HG03045 (cell line): ENCODE measurements at regions not wholly inside any gene's neighbourhood (a gene's known extent, or its start where the extent isn't known, plus 50 kb on each side); places are given as distances from the start of the nearest gene placed in this dataset.
"Not testable (repeated sequence)": the region's sequence is repeated elsewhere in the genome, so short reads cannot be mapped to it uniquely, and the experiment has no call there.

ENCODE experiments used
- ATAC-seq: cut with Tn5 transposase; IDR thresholded peaks from one replicate; pipeline ENCODE4 v1.9.1; 2021; ENCODE audit warnings: mild to moderate bottlenecking, moderate library complexity; ENCODE audit not compliant: unreplicated experiment

DNA sequence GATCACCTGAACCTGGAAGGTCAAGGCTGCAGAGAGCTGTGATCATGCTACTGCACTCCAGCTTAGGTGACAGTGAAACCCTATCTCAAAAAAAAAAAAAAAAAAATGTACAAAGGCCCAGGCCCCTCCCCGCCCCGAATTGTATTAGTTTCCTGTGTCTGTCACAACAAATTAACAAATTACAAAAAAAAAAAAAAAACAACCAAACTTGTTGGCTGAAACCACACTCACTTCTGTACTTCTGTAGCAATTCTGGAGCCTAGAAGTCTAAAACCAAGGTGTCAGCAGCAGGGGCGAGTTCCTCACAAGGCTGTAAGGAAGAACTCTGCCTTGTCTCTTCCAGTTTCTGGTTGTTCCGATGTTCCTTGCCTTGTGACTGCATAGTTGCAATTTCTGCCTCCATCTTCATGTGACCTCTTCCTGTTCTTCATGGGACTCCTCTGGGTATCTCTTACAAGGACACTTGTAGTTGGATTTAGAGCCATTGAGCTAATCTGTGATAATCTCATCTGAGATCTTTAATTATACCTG is 100.8 kb upstream of the ZSWIM2 start:
- no peak for ATAC-seq

DNA sequence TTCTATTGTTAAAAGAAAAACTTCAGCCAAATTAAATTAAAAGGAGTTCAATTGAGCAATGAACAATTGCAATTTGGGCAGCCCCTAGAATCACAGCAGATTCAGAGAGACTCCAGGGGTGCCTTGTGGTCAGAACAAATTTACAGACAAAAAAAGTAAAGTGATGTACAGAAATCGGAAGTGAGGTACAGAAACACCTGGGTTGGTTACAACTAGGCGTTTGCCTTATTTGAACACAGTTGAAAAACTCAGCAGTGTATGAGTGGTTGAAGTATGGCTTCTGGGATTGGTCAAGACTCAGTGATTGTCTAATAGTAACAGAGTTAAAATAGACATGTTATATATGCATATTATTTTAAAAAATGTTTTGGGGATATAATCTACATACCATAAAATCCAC is 98.5 kb upstream of the ZSWIM2 start:
- ATAC-seq: no peak

GRCh38 chr2:186946896-186947467 is 98.0 kb upstream of the ZSWIM2 start:
- no peak for ATAC-seq

DNA sequence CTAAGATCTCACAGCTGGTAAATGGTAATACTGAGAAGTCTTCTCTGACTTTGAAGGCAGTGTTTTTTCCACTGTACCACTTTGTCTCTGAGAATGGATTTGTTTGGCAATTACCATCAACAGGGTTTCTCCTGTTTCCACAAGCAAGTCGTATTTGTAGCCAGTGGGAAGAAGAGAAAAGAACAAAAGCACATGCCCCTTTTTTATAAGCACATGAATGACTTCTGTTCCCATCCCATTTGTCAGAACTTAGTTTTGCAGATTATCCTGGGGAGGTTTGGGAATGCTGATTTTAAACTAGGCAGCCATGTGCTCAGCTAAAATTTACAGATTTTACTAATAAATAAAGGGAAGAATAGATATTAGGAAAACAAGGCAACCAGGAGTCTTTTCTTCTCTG is 92.9 kb upstream of the ZSWIM2 start:
- no peak for ATAC-seq

DNA sequence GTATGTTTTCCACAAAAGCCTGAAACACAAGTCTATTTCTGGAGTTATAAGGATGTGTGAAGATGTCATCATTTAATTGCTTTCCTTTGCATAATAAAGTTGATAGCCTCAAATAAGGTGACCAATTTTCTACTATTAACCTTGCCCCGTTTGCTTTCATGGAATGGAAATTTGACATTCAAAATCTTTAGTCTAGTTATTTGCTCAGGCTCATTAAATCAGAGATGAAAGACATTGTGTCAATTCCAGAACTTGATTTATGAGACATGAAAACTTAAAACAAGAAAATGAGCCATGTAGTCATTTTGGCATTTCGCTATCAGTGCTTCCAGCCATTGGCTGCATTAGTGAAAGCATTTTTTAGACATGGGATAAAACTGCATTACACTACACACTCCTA is 91.5 kb upstream of the ZSWIM2 start:
- no peak for ATAC-seq

- no peak for ATAC-seq
Observed at GRCh38 chr2:186934420-186934819, 85.5 kb upstream of the ZSWIM2 start.

DNA sequence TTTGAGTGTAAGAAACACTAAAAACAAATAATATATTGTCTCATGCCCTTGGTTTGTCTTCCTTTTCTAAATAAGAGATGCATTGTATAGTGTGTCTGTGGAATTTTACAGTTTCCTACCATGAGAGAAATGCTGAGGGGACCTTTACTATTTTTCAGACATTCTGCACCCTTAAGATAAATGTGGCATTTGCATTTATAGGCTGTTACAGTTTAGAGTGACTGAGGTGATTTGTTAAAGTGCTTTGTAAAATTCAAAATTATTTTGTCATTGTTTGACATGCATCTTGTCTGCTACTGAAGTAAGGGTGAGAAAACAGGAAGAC is 78.9 kb upstream of the ZSWIM2 start:
- no peak for ATAC-seq

GRCh38 chr2:186927185-186927866 is 78.4 kb upstream of the ZSWIM2 start:
- no peak for ATAC-seq

GRCh38 chr2:186925514-186925913 is 76.5 kb upstream of the ZSWIM2 start:
- ATAC-seq: no peak

GRCh38 chr2:186922316-186922715 is 73.3 kb upstream of the ZSWIM2 start:
- not testable (repeated sequence) for ATAC-seq

DNA sequence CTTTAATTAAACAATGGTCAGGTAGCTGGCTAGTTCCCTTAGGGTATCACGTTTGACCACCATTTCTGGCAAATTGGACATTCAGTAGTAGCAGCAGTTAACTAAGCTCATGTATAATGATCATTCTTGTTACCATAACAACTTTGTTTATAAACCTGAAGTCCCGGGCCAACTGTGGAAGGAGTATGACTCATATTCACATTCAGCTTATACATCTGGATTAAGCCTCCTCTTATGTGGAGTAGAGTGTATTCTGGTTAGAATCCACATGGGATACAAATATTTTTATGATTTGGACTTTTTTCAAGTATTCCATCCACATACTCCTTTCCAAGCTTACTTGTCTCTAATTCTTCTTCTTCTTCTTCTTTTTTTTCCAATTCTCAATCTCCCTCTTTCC is 70.3 kb upstream of the ZSWIM2 start:
- no peak for ATAC-seq

- no peak for ATAC-seq
Observed at GRCh38 chr2:186918495-186918894, 69.5 kb upstream of the ZSWIM2 start.

GRCh38 chr2:186917866-186918265 is 68.9 kb upstream of the ZSWIM2 start:
- ATAC-seq: no peak

GRCh38 chr2:186913870-186914269 is 64.9 kb upstream of the ZSWIM2 start:
- peak; percentile 76 for ATAC-seq

DNA sequence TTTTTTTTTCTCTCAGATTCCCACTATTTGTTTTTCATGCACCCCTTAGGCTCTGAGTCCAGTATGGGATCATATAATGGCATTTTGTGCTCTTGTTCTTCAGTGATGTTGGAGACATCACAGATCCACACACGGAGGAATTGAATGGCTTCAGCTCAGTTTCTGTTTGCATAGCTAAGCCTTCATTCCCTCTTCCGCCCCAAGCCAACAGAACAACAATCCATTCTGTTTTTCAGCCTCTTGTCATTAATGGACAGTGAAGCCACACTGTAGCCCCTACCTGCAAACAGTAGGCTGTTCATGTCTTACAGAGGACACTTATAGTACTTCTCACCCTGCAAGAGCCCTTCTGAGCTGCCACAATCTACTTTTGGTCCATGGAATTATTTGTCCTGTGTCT is 64.0 kb upstream of the ZSWIM2 start:
- no peak for ATAC-seq

- no peak for ATAC-seq
Observed at GRCh38 chr2:186911551-186912085, 62.6 kb upstream of the ZSWIM2 start.

DNA sequence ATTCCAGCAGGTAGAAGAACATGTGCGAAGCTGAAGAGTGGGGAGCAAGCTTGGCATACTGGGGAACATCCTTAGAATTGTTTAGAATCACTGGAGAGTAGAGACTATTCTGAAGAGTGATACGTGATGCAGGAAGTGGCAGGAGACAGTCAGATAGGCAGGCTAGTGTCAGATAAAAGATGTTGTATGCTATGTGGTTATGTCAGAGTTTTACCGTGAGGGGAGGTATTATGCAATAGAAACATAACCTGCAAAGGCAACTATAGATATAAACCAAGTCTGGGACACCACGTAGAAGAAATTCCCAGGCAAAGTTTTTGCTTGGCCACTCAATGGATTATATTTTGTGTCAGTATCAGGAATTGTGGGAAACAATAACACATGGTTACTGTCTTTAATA is 62.0 kb upstream of the ZSWIM2 start:
- ATAC-seq: no peak

- no peak for ATAC-seq
Observed at GRCh38 chr2:186909095-186909494, 60.1 kb upstream of the ZSWIM2 start.

DNA sequence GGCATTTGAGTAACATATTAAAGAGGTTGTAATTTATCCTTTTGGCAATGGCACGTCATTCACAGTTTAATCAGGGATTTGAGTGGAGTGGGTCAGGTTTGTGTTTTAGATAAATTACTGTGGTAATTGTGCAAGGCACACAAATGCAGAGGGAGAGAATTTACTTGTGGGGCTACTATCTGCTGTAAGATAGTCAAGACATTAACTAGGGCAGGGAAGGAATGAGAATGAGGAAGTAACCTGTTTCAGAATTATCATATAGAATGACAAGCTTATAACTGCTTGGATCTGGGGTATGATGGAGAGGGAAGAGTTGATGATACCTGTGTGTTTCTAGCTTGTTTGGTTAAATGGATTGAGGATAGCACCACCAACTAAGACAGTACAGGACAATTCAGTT is 58.9 kb upstream of the ZSWIM2 start:
- ATAC-seq: no peak

- no peak for ATAC-seq
Observed at GRCh38 chr2:186903216-186903615, 54.2 kb upstream of the ZSWIM2 start.
